Caco-2 (cell line): ENCODE measurements at regions not wholly inside any gene's neighbourhood (a gene's known extent, or its start where the extent isn't known, plus 50 kb on each side); places are given as distances from the start of the nearest gene placed in this dataset.

ENCODE experiments used
- BruUV-seq: library from RNA; stranded (reverse); fragments of 400-500 nt; replicated peaks from 2 replicates; lab custom pipeline; 2021; lab: Mats Ljungman, UMichigan
- CTCF ChIA-PET: fragments of 300-600 bp; sonication (Branson Sonifier 250); formaldehyde crosslinking; loops from one replicate; lab custom pipeline; 2022; ENCODE audit warnings: antibody characterized with exemption; lab: Charles Lee
- POLR2A ChIA-PET: fragments of 300-600 bp; sonication (Branson Sonifier 250); formaldehyde crosslinking; loops from one replicate; lab custom pipeline; 2022; ENCODE audit warnings: antibody characterized with exemption; lab: Charles Lee
- DNase-seq, 2 experiments: peaks; one replicate each; pipeline versions ENCODE4 v3.0.0 to v3.0.0-alpha.2; 2020 to 2022
- H3K27me3 ChIP-seq: replicated peaks from 2 replicates; pipeline ENCODE4 v1.6.0; 2011; ENCODE audit warnings: low read length; ENCODE audit not compliant: control insufficient read depth, insufficient read depth
- H3K36me3 ChIP-seq: 2 replicates; pipeline ENCODE4 v1.5.1; 2011; ENCODE audit warnings: low read length; ENCODE audit not compliant: control insufficient read depth, insufficient read depth
- H3K4me1 ChIP-seq: fragments of 250-450 bp; sonication (Bioruptor Pico); 2 replicates; pipeline ENCODE4 v1.5.1; 2020; ENCODE audit warnings: mild to moderate bottlenecking
- H3K4me3 ChIP-seq: 2 replicates; pipeline ENCODE4 v1.5.1; 2011; ENCODE audit warnings: low read depth, mild to moderate bottlenecking, control low read depth, low read length
- H3K9me3 ChIP-seq: fragments of 250-450 bp; sonication (Bioruptor Pico); 2 replicates; pipeline ENCODE4 v1.5.1; 2020; ENCODE audit warnings: mild to moderate bottlenecking, moderate library complexity
- H3K27ac Mint-ChIP-seq: one replicate; pipeline ENCODE4 v1.8.0; 2022; ENCODE audit warnings: mixed read lengths; ENCODE audit not compliant: unreplicated experiment
- H3K27me3 Mint-ChIP-seq: one replicate; pipeline ENCODE4 v1.8.0; 2022; ENCODE audit warnings: mixed read lengths; ENCODE audit not compliant: insufficient read depth, unreplicated experiment
- H3K36me3 Mint-ChIP-seq: one replicate; pipeline ENCODE4 v1.8.0; 2022; ENCODE audit warnings: mild to moderate bottlenecking, mixed read lengths; ENCODE audit not compliant: insufficient read depth, unreplicated experiment
- H3K4me1 Mint-ChIP-seq: one replicate; pipeline ENCODE4 v1.8.0; 2022; ENCODE audit warnings: low read depth, mixed read lengths; ENCODE audit not compliant: unreplicated experiment
- H3K4me3 Mint-ChIP-seq: one replicate; pipeline ENCODE4 v1.8.0; 2022; ENCODE audit warnings: mild to moderate bottlenecking, moderate library complexity, mixed read lengths; ENCODE audit not compliant: unreplicated experiment
- H3K9me3 Mint-ChIP-seq: one replicate; pipeline ENCODE4 v1.8.0; 2022; ENCODE audit warnings: mixed read lengths; ENCODE audit not compliant: unreplicated experiment
- intact Hi-C: fragments of 100-400 bp; cut with micrococcal nuclease; formaldehyde crosslinking; loops from one replicate; pipeline ENCODE4 v1.10.0; 2022; ENCODE audit not compliant: unreplicated experiment
- TF ChIP-seq, protein P1 (sequence below), 2 experiments: fragments of 200-600 bp in 1 of 2; IDR thresholded peaks; 1 replicate in 1 of 2; 2 replicates in 1 of 2; pipeline versions ENCODE4 v1.5.1 to v1.8.0; 2011 to 2022; ENCODE audit warnings: antibody characterized with exemption in 1 of 2, control low read depth in 1 of 2, inconsistent platforms in 1 of 2, low read depth in 1 of 2, low read length in 1 of 2, mild to moderate bottlenecking in 1 of 2, moderate library complexity in 1 of 2; ENCODE audit not compliant: insufficient read depth in 1 of 2, severe bottlenecking in 1 of 2, unreplicated experiment in 1 of 2

DNA sequence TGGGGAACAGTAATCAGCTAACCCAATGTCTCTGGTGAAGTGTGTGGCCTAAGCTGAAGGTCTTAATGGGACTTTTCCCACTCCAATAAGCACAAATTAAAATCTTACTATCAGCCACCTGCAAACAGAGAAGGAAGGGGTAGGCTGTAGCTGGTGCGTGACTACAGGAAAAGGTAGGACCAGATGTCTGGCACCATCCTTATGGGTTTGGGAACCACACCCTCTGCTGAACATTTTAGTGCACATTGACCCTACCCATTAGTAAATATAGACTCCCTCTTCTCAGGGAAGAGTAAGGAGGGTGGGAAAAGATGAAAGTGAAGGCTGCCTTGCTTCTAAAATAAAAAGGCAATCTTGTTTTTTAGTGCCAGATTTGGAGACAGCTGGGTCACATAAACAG lies 602.8 kb downstream of the FAT4 start:
- POLR2A ChIA-PET: no interaction called here
- Histone ChIP-seq H3K4me1 (no peaks in the 10 kb centered on the region), H3K36me3 (no peaks in the 10 kb centered on the region), H3K27me3 (no peaks in the 10 kb centered on the region), H3K9me3 (no peaks in the 10 kb centered on the region), H3K4me3 (no peak overlapping the region)
- peaks cover 4% of the 10 kb centered on the region for H3K27me3 Mint-ChIP-seq
- intact Hi-C loops: no loop called here
- no peak overlapping the region for H3K27ac Mint-ChIP-seq
- DNase-seq: no peak
- H3K4me1 Mint-ChIP-seq: no peaks in the 10 kb centered on the region
- H3K9me3 Mint-ChIP-seq: no peaks in the 10 kb centered on the region
- TF ChIP-seq, protein P1, sequence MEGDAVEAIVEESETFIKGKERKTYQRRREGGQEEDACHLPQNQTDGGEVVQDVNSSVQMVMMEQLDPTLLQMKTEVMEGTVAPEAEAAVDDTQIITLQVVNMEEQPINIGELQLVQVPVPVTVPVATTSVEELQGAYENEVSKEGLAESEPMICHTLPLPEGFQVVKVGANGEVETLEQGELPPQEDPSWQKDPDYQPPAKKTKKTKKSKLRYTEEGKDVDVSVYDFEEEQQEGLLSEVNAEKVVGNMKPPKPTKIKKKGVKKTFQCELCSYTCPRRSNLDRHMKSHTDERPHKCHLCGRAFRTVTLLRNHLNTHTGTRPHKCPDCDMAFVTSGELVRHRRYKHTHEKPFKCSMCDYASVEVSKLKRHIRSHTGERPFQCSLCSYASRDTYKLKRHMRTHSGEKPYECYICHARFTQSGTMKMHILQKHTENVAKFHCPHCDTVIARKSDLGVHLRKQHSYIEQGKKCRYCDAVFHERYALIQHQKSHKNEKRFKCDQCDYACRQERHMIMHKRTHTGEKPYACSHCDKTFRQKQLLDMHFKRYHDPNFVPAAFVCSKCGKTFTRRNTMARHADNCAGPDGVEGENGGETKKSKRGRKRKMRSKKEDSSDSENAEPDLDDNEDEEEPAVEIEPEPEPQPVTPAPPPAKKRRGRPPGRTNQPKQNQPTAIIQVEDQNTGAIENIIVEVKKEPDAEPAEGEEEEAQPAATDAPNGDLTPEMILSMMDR (IDR thresholded peaks at IDR 0.05; ENCODE audit: insufficient read depth in 1 of 2, low read depth in 1 of 2, low read length in 1 of 2, severe bottlenecking in 1 of 2, unreplicated experiment in 1 of 2): no peak
- H3K4me3 Mint-ChIP-seq: no peak overlapping the region
- CTCF ChIA-PET: no interaction called here
- no peaks in the 10 kb centered on the region for H3K36me3 Mint-ChIP-seq
- BruUV-seq: no TSS peak

DNA sequence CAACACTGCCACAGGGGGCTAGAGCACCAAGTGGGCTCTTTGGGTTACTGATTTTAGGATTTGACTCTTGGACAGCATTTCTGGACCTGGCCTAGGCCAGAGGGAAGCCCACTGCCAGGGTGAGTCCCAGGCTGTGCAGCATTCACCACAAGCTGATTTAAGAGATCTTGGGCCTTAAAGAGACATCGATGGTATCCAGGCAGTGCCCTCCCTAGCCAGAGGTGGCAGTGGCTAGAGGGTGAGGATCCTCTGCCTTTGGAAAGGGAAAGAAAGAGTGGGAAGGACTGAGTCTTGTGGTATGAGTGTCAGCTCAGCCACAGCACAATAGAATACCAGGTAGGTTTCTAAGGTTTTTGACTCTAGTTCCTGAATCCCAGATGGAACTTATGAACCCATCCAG lies 613.9 kb downstream of the FAT4 start:
- Mint-ChIP-seq H3K9me3 (peaks cover 15% of the 10 kb centered on the region), H3K27me3 (no peaks in the 10 kb centered on the region), H3K27ac (no peak overlapping the region), H3K4me1 (no peaks in the 10 kb centered on the region), H3K4me3 (no peak overlapping the region), H3K36me3 (no peaks in the 10 kb centered on the region)
- Histone ChIP-seq H3K4me3 (no peak overlapping the region), H3K4me1 (no peaks in the 10 kb centered on the region), H3K27me3 (no peaks in the 10 kb centered on the region), H3K9me3 (no peaks in the 10 kb centered on the region), H3K36me3 (no peaks in the 10 kb centered on the region)
- ChIA-PET CTCF (no interaction called here), POLR2A (no interaction called here)
- no peak for DNase-seq
- BruUV-seq: no TSS peak
- TF ChIP-seq, protein P1 (IDR thresholded peaks at IDR 0.05; ENCODE audit: insufficient read depth in 1 of 2, low read depth in 1 of 2, low read length in 1 of 2, severe bottlenecking in 1 of 2, unreplicated experiment in 1 of 2): no peak
- intact Hi-C loops: no loop called here

DNA sequence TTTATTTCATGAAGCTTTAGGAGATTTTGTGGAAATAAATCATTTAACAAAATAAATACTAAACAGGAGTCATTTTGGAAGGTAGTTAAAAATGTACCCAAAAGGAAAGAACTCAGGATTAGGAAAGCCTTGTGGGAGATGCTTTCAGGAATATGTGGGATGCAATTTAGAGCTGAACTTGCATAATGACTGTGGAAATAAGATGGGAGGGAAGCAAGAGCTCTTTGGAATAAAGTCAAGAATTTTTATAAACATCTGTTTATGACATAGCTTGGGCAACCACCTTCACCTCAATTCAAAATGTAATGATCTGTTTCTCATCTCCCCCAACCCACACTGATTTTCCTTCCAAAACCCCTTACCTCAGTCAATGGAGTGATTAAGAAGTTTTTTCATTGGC lies 623.8 kb downstream of the FAT4 start:
- no TSS peak for BruUV-seq
- Mint-ChIP-seq H3K4me3 (no peak overlapping the region), H3K36me3 (no peaks in the 10 kb centered on the region), H3K4me1 (no peaks in the 10 kb centered on the region), H3K27me3 (no peaks in the 10 kb centered on the region), H3K27ac (no peak overlapping the region), H3K9me3 (peaks cover 7% of the 10 kb centered on the region)
- ChIA-PET POLR2A (no interaction called here), CTCF (no interaction called here)
- intact Hi-C loops: no loop called here
- Histone ChIP-seq H3K4me3 (no peak overlapping the region), H3K4me1 (no peaks in the 10 kb centered on the region), H3K9me3 (no peaks in the 10 kb centered on the region), H3K27me3 (no peaks in the 10 kb centered on the region), H3K36me3 (no peaks in the 10 kb centered on the region)
- no peak for DNase-seq
- TF ChIP-seq, protein P1 (IDR thresholded peaks at IDR 0.05; ENCODE audit: insufficient read depth in 1 of 2, low read depth in 1 of 2, low read length in 1 of 2, severe bottlenecking in 1 of 2, unreplicated experiment in 1 of 2): no peak
